IPS DF 4.7 (cell line): ENCODE measurements at regions not wholly inside any gene's neighbourhood (a gene's known extent, or its start where the extent isn't known, plus 50 kb on each side); places are given as distances from the start of the nearest gene placed in this dataset.

Experiments used
- DNase-seq: peaks from one replicate; pipeline ENCODE4 v3.0.0-alpha.2; 2013; ENCODE audit warnings: low spot score; ENCODE audit errors: extremely low read depth

DNA sequence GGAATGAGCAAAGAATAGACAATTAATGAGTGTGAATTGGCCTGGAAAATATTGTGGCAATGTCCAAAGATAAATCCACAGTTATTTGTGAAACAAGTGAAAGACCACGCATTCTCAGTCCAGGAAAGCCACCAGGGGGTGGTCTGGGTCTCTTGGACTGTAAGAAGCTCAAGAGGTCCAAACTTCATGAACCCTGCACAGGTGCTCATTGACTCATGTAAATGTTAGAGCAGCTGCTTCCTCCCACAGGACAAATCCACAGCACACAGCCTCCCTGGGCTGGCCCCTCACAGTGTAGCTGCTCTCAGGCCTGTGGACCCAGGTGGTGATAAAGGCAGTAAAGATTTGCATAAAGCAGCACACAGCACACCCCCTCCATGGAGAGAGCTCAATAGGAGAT is 114.0 kb downstream of the ZNF280B start:
- no peak for DNase-seq

DNA sequence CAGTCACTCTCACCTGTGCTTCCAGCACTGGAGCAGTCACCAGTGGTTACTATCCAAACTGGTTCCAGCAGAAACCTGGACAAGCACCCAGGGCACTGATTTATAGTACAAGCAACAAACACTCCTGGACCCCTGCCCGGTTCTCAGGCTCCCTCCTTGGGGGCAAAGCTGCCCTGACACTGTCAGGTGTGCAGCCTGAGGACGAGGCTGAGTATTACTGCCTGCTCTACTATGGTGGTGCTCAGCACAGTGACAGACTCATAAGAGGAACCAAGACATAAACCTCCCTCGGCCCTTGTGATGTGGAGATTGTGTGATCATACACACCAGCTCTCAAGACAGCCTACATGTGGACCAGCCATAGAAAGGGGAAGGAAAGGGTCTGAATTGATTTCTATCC is 113.3 kb downstream of the ZNF280B start:
- DNase-seq: no peak

DNA sequence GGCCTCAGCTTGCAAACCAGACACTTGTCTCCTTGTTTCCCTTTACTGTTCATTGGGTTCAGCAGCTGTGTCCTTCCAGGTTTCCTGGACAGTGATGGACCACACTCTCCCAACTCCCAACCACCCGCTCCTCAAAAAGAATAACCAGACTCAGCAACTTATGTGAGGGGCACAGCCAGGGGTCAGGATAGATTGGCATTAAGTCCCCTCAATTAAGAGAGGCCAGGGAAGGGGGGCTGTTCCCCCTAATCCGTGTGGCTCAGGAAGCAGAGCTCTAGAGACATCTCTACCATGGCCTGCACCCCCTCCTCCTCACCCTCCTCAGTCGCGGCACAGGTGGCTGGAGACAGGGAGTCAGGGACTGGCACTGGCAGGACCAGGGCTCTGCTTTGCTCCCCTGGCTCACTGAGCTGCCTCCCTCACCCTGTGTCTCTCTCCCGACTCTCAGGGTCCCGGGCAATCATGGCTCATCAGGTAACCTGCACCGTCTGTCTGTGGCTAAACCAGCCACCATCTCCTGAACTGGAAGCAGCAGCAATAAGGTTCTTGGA is 111.7 kb downstream of the ZNF280B start:
- no peak for DNase-seq

DNA sequence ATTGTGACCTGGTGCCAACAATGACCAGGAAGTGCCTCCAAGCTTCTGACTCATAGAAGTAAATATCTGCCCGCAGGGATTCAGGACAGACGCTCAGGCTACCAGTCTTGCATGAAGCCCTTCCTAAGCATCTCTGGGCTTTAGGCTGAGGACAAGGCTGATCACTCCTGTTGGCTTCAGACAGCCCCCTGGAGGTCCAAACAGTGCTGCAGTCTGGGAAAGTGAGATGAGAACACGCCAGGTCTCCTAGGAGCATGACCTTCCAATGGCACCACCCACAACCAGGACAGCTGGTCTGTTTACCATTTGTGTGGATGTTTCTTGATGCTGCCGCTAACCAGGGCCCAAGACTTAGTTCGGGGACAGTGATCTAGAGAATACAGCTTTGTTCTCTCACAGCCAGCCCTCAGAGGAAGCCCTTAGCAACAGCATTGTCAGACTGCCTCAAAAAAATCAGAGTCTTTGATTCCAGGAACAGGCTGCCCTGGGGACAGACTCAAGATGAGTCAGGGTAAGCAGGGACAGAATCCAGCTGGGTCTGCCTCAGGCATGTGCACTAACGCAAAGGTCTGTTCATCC is 111.2 kb downstream of the ZNF280B start:
- DNase-seq: no peak

DNA sequence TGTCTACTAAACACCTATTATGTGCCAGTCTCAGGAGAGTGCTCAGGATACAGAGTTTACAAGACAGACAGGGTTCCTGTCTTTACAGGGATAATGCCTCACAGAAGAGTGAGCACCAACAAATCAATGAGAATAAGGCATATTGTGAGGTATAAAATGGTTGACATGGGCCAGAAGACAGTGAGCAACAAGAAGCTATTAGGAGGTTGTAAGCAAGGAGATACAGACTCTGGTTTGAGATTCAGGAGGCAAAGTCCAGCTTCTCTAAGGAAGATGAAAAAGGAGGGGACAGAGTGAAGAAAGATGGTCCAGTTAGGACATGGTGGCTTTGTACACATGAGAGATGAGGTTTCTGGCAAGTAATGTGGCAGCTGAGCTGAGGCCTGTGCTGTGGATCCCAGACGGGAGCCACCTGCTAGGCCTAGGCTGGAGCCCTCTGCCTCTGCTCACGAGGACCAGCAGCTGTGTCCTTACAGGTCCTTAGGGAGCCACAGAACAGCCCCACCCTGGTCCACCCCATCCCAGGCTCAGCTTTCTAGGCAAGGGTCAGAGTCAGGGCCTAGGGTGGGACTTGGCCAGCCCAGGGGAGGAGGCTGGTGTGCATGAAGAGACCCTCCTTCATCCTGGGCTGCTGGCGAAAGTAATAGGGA is 110.5 kb downstream of the ZNF280B start:
- DNase-seq: no peak

DNA sequence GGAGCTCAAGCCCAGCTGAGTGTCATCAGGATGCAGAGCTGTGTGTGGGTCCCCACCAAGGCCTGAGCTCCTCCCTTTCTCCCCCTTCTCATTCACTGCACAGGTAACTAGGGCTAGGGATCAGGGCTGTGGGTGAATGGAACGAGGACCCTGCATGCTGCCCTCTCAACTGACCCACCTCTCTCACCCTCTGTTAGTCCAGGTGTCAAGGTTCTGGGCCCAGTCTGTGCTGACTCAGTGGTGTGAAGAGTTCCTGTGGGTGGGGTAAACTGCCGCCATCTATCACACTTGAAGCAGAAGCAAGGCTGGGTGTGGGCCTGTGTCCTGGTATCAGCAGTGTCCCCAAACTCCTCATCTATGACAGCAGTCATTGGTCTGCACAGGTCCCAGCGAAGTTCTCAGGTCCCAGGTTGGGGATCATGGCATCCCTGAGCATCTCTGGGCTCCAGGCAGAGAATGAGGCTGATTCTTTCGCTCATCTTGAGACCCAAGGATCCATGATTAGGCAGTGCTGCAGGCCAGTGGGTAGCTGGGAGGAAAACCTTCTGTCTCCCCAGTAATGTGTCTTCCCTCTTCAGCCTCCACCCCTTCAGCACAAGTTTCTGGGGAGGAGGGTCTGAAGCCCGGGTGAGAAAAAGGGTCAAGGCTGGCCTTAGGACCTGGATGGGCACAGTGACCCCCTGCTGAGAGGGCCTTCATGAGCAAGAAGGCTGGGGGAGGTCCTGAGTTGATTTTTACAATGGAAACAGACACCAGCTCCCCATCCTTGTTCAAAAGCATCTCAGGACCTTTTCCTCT is 109.8 kb downstream of the ZNF280B start:
- DNase-seq: no peak

DNA sequence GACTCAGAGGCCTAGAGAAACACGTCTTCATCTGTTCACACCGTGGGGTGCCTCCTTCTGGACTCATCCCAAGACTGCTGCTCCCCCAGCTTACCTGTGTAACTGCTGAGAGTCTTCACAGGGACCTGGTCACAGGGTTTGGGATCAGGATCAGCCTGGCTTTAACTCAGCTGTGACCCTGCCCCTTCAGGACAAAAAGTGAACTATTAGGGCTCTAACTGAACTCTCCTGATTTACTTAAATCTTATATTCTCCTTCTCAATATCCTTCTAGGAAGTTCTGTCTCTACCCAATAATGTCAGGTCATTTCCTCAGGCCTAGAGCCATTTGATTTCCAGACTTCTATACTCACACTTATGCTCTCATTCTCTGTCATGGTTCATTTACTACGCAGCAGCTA is 108.4 kb downstream of the ZNF280B start:
- DNase-seq: no peak

DNA sequence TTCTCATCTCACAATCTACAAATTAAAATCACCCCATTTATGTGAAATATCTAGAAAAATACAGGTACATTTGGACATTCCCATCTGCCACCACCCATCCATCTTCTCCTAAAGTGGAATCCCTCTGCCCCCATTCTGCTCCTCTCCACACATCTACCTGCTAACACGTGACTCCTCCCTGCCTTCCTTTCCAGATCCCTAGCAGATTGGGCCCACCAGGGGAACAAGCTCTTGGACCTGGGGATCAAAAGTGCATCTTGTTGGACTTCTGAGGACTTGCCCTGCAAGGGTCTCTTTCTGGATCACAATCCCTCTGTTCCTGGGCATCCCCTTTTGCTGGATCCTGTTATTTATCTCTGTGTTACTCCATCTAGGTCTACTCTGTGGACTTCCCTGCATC is 107.6 kb downstream of the ZNF280B start:
- no peak for DNase-seq

DNA sequence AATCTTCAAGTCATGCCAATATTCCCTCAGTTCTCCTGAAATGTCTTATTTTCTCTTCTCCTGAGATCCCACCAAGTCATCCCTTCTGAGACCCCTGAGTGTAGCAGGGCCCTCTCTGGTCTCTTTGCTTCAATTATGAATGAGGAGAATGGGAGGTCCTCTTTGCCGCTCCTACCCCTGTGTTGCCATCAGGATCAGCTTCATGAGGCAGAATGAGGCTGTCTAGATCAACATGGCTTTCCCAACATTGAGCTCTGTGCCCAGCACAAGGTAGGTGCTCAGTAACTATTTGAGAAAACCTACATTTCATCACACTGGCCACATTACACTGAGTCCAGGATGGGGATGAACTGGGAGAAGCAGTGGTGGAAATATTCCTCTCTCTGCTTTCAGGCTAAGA is 107.2 kb downstream of the ZNF280B start:
- no peak for DNase-seq

DNA sequence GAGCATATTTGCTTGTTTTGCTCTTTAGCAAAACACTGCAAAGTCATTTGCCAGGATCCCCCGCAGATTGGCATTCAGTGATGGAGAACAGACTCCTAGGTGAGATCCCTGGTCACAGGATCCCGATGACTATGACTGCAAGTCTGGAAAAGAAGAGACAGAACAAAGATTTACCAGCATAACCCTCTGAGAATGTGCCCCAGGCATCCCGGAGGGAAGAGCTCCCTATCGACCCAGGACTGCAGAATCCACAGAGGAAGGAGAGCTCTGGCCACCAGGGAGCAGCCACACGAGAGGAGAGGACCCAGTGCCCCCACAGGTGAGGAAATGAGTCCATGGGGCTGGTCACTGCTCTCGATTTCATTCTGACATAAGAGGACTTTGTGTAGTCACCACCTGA is 105.2 kb downstream of the ZNF280B start:
- DNase-seq: no peak

DNA sequence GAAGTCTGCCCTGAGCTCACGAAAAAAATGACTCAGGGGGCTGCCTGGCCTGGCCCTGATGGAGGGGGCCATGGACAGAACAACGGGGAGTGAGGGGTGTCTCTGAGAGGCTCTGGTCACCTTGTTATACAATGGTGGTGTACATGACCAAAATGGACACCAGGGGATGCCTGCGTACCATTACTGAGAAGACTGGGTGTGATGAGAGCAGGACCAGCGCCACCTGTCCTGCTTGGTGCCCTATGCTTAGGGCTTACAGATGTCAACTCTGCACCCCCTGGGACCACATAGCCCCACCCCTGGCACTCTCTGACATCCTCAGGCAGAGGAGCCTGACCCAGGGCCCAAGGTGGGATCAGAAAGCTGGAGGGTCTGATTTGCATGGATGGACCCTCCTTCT is 104.8 kb downstream of the ZNF280B start:
- DNase-seq: no peak

DNA sequence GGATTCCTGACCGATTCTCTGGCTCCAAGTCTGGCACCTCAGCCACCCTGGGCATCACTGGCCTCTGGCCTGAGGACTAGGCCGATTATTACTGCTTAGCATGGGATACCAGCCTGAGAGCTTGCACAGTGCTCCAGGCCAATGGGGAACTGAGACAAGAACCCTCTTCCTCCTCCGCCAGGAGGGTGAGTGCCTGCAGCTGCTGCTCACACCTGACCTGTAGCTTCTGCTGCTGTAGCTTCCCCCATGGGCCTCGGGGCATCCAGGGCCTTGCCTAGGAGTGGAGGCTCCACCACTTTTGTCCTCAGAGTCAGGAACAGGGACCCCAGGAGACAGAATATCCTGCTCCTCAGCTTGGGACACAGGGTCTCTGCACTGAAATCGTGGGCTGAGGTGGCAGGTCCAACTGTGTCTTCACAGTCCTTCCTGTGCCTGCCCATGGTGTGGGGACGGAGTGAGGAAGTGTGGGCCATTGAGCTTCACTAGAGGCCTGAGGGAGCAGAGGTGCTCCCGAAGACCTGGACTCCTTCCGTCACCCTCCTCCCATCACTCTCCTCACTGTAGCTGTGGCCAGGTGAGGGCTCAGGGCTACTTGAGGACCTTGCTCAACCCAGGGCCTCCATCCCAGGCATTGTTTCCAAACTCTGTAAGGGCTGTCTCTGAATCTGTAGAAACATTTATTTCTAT is 103.8 kb downstream of the ZNF280B start:
- no peak for DNase-seq

DNA sequence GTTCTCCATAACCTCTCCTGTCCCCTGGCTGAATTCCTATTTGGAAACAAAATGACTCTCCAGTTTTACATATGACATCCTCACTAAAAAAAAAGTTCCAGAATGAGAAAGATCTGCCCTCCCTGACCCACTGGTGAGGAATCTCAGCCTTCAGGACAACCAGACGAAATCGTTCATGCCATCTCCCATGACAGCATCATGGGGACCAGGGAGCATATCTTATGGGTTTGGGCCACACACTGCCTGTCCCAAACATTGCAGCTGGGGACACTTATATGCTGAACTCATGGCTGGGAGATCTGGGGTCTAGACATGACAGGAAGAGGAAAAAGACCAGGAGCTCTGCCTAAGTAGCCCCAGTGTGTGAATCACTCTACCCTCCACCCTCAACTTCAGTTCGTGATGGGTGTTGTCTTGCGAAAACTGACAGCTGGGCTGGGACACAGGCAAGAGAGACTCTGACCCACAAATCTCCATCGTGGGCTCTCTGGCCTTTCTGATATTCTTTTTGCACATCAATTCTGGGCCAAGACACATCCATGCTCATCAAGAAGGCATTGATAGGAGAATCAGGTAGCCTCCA is 102.0 kb downstream of the ZNF280B start:
- no peak for DNase-seq

DNA sequence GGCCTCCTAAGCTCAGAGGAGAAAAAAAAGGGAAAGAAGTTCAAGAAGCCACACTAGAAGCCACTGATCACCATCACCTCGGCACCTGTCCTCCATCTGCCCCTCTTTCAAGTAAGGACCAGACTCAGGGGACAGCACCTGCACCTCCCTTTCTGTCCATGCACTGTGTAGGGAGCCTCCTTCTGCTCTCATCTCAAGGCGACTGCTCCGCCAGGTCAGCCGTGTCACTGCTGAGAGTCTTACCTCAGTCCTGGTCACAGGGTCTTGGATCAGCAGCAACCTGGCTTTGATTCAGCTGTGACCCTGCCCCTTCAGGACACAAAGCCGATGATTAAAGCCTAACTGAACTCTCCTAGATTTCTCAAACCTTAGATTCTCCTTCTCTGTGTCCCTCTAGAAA is 101.5 kb downstream of the ZNF280B start:
- no peak for DNase-seq

DNA sequence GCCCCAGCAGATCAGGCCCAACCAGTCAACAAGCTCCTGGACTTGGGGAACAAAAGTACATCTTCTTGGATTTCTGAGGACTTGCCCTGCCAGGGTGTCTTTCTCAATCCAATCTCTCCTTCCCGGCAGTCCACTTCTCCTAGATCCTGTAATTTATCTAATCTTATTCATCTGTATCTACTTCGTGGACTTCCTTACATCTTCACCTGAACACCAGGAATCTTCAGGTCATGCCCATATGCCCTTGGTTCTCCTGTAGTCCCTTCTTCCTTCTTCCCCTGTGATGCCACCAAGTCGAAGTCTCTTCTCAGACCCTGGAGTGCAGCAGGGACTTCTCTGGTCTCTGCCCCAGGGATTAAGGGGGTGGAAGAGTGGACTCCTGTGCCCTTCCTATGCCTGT is 100.3 kb downstream of the ZNF280B start:
- no peak for DNase-seq

DNA sequence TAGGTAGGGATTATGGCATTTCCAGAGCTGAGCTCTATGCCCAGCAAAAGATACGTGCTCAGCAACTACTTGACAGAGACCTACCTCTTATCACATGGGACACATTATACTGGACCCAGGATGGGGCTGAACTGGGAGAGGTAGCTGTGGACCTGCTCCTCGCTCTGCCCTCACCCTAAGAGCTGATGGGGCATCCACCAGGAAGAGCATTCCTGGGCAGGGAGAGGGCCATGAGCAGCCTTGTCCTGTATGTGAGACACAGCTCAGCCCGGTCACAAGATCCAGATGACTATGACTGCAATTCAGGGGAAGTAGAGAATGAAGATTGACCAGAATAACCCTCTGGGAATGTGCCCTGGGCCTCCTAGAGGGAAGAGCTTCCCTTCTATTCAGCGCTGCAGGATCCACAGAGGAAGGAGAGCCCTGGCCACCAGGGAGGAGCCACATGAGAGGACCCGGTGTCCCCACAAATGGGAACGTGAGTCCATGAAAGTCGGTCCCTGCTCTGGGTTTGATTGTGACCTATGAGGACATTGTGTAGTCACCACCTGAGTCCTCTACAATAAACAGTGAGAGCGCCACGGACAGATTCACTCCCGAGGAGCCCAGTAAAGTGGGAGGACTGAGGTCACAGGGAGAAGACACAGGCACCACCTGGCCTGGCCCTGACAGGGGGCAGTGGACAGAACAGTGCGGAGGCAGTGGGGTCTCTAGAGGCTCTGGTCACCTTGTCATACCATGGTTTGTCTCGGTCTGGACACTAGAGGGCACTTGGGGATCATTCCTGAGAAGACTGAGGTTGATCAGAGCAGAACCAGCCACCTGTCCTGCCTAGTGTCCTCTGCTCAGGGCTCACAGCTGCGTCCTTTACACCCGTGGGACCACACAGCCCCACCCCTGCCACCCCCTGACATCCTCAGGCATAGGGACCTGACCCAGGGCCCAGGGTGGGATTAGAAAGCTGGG is 99.5 kb downstream of the ZNF280B start:
- DNase-seq: no peak

DNA sequence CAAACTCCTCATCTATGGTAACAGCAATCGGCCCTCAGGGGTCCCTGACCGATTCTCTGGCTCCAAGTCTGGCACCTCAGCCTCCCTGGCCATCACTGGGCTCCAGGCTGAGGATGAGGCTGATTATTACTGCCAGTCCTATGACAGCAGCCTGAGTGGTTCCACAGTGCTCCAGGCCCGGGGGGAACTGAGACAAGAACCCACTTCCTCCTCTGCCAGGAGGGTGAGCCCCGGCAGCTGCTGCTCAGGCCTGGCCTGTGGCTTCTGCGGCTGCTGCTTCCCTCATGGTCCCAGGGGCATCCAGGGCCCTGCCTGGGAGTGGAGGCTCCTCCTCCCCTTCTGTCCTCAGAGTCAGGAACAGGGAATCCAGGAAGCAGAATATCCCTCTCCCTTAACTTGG is 98.4 kb downstream of the ZNF280B start:
- no peak for DNase-seq

DNA sequence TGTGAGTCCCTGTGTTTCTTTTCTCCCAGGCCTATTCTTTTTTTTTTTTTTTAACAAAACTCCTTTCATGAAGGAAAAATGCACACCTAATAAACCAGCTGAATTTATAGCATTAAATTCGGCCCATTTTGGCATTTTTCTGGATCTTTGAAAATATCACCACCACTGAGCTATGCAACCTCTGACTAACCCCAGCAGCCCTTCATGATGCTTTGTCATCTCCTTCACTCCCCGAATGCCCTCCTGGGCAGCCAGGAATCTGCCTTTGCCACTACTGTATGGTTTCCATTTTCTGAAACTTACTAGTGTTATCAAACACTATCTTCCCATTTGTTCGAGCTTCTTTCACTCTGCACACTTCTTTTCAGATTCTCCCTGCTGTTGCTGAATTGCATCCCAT is 97.9 kb downstream of the ZNF280B start:
- no peak for DNase-seq

DNA sequence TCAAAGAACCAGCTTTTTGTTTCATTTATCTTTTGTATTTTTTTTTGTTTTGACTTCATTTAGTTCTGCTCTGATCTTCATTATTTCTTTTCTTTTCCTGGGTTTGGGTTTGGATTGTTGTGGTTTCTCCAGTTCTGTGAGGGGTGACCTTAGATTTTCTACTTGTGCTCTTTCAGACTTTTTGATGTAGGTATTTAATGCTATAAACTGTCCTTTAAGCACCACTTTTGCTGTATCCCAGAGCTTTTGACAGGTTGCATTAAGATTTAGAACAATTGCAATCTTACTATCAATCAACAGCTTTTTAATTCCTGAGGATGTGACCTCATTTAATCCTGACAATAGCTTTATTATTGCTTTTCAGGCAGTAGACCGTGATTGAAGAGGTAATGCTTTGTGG is 94.3 kb downstream of the ZNF280B start:
- no peak for DNase-seq

DNA sequence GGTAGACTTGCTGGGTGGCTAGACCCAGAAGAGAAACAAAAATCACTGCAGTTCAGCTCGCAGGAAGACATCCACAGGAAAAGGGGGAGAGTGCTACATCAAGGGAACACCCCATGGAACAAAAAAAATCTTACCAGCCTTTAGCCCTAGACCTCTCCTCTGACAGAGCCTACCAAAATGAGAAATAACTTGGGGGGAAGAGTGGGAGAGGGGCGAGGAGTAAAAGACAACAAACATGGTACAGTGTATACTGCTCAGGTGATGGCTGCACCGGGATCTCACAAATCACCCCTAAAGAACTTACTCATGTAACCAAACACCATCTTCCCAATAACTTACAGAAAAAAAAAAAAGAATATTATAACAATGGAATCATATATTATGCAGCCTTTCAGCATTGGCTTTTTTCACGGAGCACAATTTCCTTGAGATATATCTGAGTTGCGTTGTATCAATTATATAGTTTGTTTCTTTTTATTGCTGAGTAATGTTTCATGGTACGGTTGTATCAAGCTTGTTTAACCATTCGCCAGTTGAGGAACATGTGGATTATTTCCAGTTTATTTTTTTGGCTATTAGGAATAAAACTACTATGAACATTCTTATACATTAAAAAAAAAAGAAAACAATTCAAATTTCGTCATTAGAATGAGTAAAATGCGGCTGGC is 90.9 kb downstream of the ZNF280B start:
- no peak for DNase-seq
